DMS53 treated with DMSO at 0.1 percent for 48 hours (cell line): ENCODE measurements at regions not wholly inside any gene's neighbourhood (a gene's known extent, or its start where the extent isn't known, plus 50 kb on each side); places are given as distances from the start of the nearest gene placed in this dataset.

Source experiments
- DNase-seq: peaks from one replicate; lab custom pipeline; 2025; ENCODE audit not compliant: unreplicated experiment; lab: John Stamatoyannopoulos, UW

- DNase-seq: peak; percentile 44
Observed at GRCh38 chr1:221801773-221802516, 60.1 kb upstream of the DUSP10 start.

GRCh38 chr1:221801251-221801661 is 59.4 kb upstream of the DUSP10 start:
- DNase-seq: no peak

- DNase-seq: no peak
Observed at GRCh38 chr1:221800831-221801230, 58.9 kb upstream of the DUSP10 start.

- no peak for DNase-seq
Observed at GRCh38 chr1:221797506-221797905, 55.6 kb upstream of the DUSP10 start.

GRCh38 chr1:221796700-221797099 is 54.8 kb upstream of the DUSP10 start:
- DNase-seq: no peak

- no peak for DNase-seq
Observed at GRCh38 chr1:221795380-221795779, 53.5 kb upstream of the DUSP10 start.

GRCh38 chr1:221794935-221795334 is 53.0 kb upstream of the DUSP10 start:
- DNase-seq: no peak

GRCh38 chr1:221794079-221794670 is 52.3 kb upstream of the DUSP10 start:
- no peak for DNase-seq

- DNase-seq: no peak
Observed at GRCh38 chr1:221793439-221794078, 51.7 kb upstream of the DUSP10 start.

GRCh38 chr1:221791846-221792245 is 50.0 kb upstream of the DUSP10 start:
- DNase-seq: no peak
